NCI-H2029 (cell line): ENCODE measurements at regions not wholly inside any gene's neighbourhood (a gene's known extent, or its start where the extent isn't known, plus 50 kb on each side); places are given as distances from the start of the nearest gene placed in this dataset.
"Not testable (repeated sequence)": the region's sequence is repeated elsewhere in the genome, so short reads cannot be mapped to it uniquely, and the experiment has no call there.

Source experiments
- DNase-seq: peaks from one replicate; lab custom pipeline; 2025; lab: John Stamatoyannopoulos, UW

GRCh38 chr7:81051811-81052413 lies 133.1 kb upstream of the SEMA3C start:
- DNase-seq, result no peak

- DNase-seq, result no peak
These were observed 126.7 kb upstream of the SEMA3C start for GRCh38 chr7:81045491-81046030.

GRCh38 chr7:81042646-81043045 lies 123.8 kb upstream of the SEMA3C start:
- not testable (repeated sequence) for DNase-seq

- no peak for DNase-seq
These were observed 121.6 kb upstream of the SEMA3C start for GRCh38 chr7:81040496-81040895.

- no peak for DNase-seq
These were observed 118.0 kb upstream of the SEMA3C start for GRCh38 chr7:81036871-81037270.

GRCh38 chr7:81036057-81036456 lies 117.2 kb upstream of the SEMA3C start:
- no peak for DNase-seq

GRCh38 chr7:81031996-81032395 lies 113.1 kb upstream of the SEMA3C start:
- no peak for DNase-seq

GRCh38 chr7:81031243-81031642 lies 112.4 kb upstream of the SEMA3C start:
- DNase-seq, result no peak

GRCh38 chr7:81030472-81030871 lies 111.6 kb upstream of the SEMA3C start:
- DNase-seq, result no peak

GRCh38 chr7:81029511-81029910 lies 110.7 kb upstream of the SEMA3C start:
- DNase-seq, result no peak

- DNase-seq, result no peak
These were observed 106.5 kb upstream of the SEMA3C start for GRCh38 chr7:81025360-81025759.

- DNase-seq, result no peak
These were observed 96.1 kb upstream of the SEMA3C start for GRCh38 chr7:81014908-81015307.

- no peak for DNase-seq
These were observed 95.4 kb upstream of the SEMA3C start for GRCh38 chr7:81014266-81014665.

GRCh38 chr7:81013083-81013817 lies 94.4 kb upstream of the SEMA3C start:
- no peak for DNase-seq

- DNase-seq, result no peak
These were observed 90.0 kb upstream of the SEMA3C start for GRCh38 chr7:81008901-81009300.

GRCh38 chr7:81007051-81007450 lies 88.2 kb upstream of the SEMA3C start:
- no peak for DNase-seq

- DNase-seq, result no peak
These were observed 86.4 kb upstream of the SEMA3C start for GRCh38 chr7:81005254-81005653.

- no peak for DNase-seq
These were observed 85.2 kb upstream of the SEMA3C start for GRCh38 chr7:81004098-81004497.

GRCh38 chr7:81003326-81003725 lies 84.5 kb upstream of the SEMA3C start:
- DNase-seq, result no peak

- no peak for DNase-seq
These were observed 83.6 kb upstream of the SEMA3C start for GRCh38 chr7:81002421-81002820.

GRCh38 chr7:80999771-81000170 lies 80.9 kb upstream of the SEMA3C start:
- DNase-seq, result no peak

- DNase-seq, result no peak
These were observed 80.2 kb upstream of the SEMA3C start for GRCh38 chr7:80999100-80999499.

- no peak for DNase-seq
These were observed 79.0 kb upstream of the SEMA3C start for GRCh38 chr7:80997841-80998240.

- DNase-seq, result not testable (repeated sequence)
These were observed 77.4 kb upstream of the SEMA3C start for GRCh38 chr7:80996236-80996635.
